Caco-2 (cell line): ENCODE measurements at regions not wholly inside any gene's neighbourhood (a gene's known extent, or its start where the extent isn't known, plus 50 kb on each side); places are given as distances from the start of the nearest gene placed in this dataset.

Experiments
- BruUV-seq: library from RNA; stranded (reverse); fragments of 400-500 nt; replicated peaks from 2 replicates; lab custom pipeline; 2021; lab: Mats Ljungman, UMichigan
- CTCF ChIA-PET: fragments of 300-600 bp; sonication (Branson Sonifier 250); formaldehyde crosslinking; loops from one replicate; lab custom pipeline; 2022; ENCODE audit warnings: antibody characterized with exemption; lab: Charles Lee
- POLR2A ChIA-PET: fragments of 300-600 bp; sonication (Branson Sonifier 250); formaldehyde crosslinking; loops from one replicate; lab custom pipeline; 2022; ENCODE audit warnings: antibody characterized with exemption; lab: Charles Lee
- DNase-seq, 2 experiments: peaks; one replicate each; pipeline versions ENCODE4 v3.0.0 to v3.0.0-alpha.2; 2020 to 2022
- H3K27me3 ChIP-seq: replicated peaks from 2 replicates; pipeline ENCODE4 v1.6.0; 2011; ENCODE audit warnings: low read length; ENCODE audit not compliant: control insufficient read depth, insufficient read depth
- H3K36me3 ChIP-seq: 2 replicates; pipeline ENCODE4 v1.5.1; 2011; ENCODE audit warnings: low read length; ENCODE audit not compliant: control insufficient read depth, insufficient read depth
- H3K4me1 ChIP-seq: fragments of 250-450 bp; sonication (Bioruptor Pico); 2 replicates; pipeline ENCODE4 v1.5.1; 2020; ENCODE audit warnings: mild to moderate bottlenecking
- H3K4me3 ChIP-seq: 2 replicates; pipeline ENCODE4 v1.5.1; 2011; ENCODE audit warnings: low read depth, mild to moderate bottlenecking, control low read depth, low read length
- H3K9me3 ChIP-seq: fragments of 250-450 bp; sonication (Bioruptor Pico); 2 replicates; pipeline ENCODE4 v1.5.1; 2020; ENCODE audit warnings: mild to moderate bottlenecking, moderate library complexity
- H3K27ac Mint-ChIP-seq: one replicate; pipeline ENCODE4 v1.8.0; 2022; ENCODE audit warnings: mixed read lengths; ENCODE audit not compliant: unreplicated experiment
- H3K27me3 Mint-ChIP-seq: one replicate; pipeline ENCODE4 v1.8.0; 2022; ENCODE audit warnings: mixed read lengths; ENCODE audit not compliant: insufficient read depth, unreplicated experiment
- H3K36me3 Mint-ChIP-seq: one replicate; pipeline ENCODE4 v1.8.0; 2022; ENCODE audit warnings: mild to moderate bottlenecking, mixed read lengths; ENCODE audit not compliant: insufficient read depth, unreplicated experiment
- H3K4me1 Mint-ChIP-seq: one replicate; pipeline ENCODE4 v1.8.0; 2022; ENCODE audit warnings: low read depth, mixed read lengths; ENCODE audit not compliant: unreplicated experiment
- H3K4me3 Mint-ChIP-seq: one replicate; pipeline ENCODE4 v1.8.0; 2022; ENCODE audit warnings: mild to moderate bottlenecking, moderate library complexity, mixed read lengths; ENCODE audit not compliant: unreplicated experiment
- H3K9me3 Mint-ChIP-seq: one replicate; pipeline ENCODE4 v1.8.0; 2022; ENCODE audit warnings: mixed read lengths; ENCODE audit not compliant: unreplicated experiment
- intact Hi-C: fragments of 100-400 bp; cut with micrococcal nuclease; formaldehyde crosslinking; loops from one replicate; pipeline ENCODE4 v1.10.0; 2022; ENCODE audit not compliant: unreplicated experiment
- TF ChIP-seq, protein P1 (sequence below), 2 experiments: fragments of 200-600 bp in 1 of 2; IDR thresholded peaks; 1 replicate in 1 of 2; 2 replicates in 1 of 2; pipeline versions ENCODE4 v1.5.1 to v1.8.0; 2011 to 2022; ENCODE audit warnings: antibody characterized with exemption in 1 of 2, control low read depth in 1 of 2, inconsistent platforms in 1 of 2, low read depth in 1 of 2, low read length in 1 of 2, mild to moderate bottlenecking in 1 of 2, moderate library complexity in 1 of 2; ENCODE audit not compliant: insufficient read depth in 1 of 2, severe bottlenecking in 1 of 2, unreplicated experiment in 1 of 2

DNA sequence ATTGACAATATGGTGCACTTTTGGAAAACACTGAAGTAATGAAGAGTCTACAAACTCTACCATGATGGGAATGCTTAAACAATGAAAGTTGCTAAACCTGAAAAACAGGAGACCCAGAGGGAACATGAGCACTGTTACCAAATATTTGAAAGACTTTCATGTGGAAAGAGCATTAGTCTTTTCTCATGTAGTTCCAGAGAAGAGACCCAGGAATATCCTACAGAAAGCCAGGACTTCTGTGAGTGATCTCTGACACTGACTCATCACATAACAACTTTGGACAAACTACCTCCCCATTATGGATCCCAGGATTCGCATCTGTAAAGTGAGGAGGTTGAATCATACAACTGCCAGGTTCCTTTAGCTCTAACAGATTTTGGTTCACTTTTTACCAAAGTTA, 62.2 kb downstream of the FAM181B start:
- CTCF ChIA-PET: no interaction called here
- no peaks in the 10 kb centered on the region for H3K36me3 Mint-ChIP-seq
- Histone ChIP-seq H3K4me1 (no peaks in the 10 kb centered on the region), H3K27me3 (no peaks in the 10 kb centered on the region), H3K36me3 (no peaks in the 10 kb centered on the region), H3K9me3 (no peaks in the 10 kb centered on the region), H3K4me3 (no peak overlapping the region)
- peaks cover 14% of the 10 kb centered on the region for H3K27me3 Mint-ChIP-seq
- POLR2A ChIA-PET: no interaction called here
- no peaks in the 10 kb centered on the region for H3K4me1 Mint-ChIP-seq
- no peak overlapping the region for H3K4me3 Mint-ChIP-seq
- no peak overlapping the region for H3K27ac Mint-ChIP-seq
- no peak for DNase-seq
- no peaks in the 10 kb centered on the region for H3K9me3 Mint-ChIP-seq
- no TSS peak for BruUV-seq
- intact Hi-C loops: no loop called here
- TF ChIP-seq, protein P1, sequence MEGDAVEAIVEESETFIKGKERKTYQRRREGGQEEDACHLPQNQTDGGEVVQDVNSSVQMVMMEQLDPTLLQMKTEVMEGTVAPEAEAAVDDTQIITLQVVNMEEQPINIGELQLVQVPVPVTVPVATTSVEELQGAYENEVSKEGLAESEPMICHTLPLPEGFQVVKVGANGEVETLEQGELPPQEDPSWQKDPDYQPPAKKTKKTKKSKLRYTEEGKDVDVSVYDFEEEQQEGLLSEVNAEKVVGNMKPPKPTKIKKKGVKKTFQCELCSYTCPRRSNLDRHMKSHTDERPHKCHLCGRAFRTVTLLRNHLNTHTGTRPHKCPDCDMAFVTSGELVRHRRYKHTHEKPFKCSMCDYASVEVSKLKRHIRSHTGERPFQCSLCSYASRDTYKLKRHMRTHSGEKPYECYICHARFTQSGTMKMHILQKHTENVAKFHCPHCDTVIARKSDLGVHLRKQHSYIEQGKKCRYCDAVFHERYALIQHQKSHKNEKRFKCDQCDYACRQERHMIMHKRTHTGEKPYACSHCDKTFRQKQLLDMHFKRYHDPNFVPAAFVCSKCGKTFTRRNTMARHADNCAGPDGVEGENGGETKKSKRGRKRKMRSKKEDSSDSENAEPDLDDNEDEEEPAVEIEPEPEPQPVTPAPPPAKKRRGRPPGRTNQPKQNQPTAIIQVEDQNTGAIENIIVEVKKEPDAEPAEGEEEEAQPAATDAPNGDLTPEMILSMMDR (IDR thresholded peaks at IDR 0.05; ENCODE audit: insufficient read depth in 1 of 2, low read depth in 1 of 2, low read length in 1 of 2, severe bottlenecking in 1 of 2, unreplicated experiment in 1 of 2): no peak

DNA sequence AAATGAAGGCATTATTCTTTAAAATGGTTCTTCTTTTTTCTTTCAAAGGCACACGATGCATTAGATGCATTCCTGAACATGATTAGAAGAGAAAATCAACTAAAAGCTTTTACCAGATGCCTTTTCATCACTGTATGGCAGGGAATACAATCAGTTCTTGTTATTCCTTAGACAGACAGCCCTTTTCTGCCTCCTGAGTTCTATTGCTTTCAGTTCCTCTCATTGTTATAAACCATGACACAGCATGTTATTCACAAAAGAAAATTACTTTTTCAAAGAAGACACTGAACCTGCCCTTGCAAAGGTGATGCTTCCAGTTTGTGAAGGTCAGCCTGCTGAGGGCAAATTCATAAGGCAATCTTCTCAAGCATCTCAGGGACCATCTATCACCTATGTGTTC, 70.1 kb downstream of the FAM181B start:
- H3K4me1 Mint-ChIP-seq: no peaks in the 10 kb centered on the region
- H3K9me3 ChIP-seq: no peaks in the 10 kb centered on the region
- no peak for DNase-seq
- H3K27me3 Mint-ChIP-seq: peaks cover 6% of the 10 kb centered on the region
- H3K4me3 Mint-ChIP-seq: no peak overlapping the region
- BruUV-seq: no TSS peak
- TF ChIP-seq, protein P1 (IDR thresholded peaks at IDR 0.05; ENCODE audit: insufficient read depth in 1 of 2, low read depth in 1 of 2, low read length in 1 of 2, severe bottlenecking in 1 of 2, unreplicated experiment in 1 of 2): no peak
- ChIA-PET CTCF (no interaction called here), POLR2A (no interaction called here)
- no peak overlapping the region for H3K4me3 ChIP-seq
- H3K9me3 Mint-ChIP-seq: no peaks in the 10 kb centered on the region
- H3K27me3 ChIP-seq: no peaks in the 10 kb centered on the region
- H3K27ac Mint-ChIP-seq: no peak overlapping the region
- no peaks in the 10 kb centered on the region for H3K36me3 ChIP-seq
- intact Hi-C loops: no loop called here
- H3K4me1 ChIP-seq: no peaks in the 10 kb centered on the region
- no peaks in the 10 kb centered on the region for H3K36me3 Mint-ChIP-seq

DNA sequence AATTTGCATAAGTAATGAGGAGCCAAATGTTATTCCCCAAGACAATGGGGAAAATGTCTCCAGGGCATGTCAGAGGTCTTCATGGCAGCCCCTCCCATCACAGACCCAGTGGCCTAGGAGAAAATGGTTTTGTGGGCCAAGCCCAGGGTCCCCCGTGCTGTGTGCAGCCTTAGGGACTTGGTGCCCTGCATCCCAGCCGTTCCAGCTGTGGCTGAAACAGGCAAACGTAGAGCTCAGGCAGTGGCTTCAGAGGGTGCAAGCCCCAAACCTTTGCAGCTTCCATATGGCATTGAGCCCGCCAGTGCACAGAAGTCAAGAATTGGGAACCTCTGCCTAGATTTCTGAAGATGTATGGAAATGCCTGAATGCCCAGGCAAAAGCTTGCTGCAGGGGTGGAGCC, 79.9 kb downstream of the FAM181B start:
- CTCF ChIA-PET: no interaction called here
- H3K27ac Mint-ChIP-seq: no peak overlapping the region
- H3K36me3 ChIP-seq: no peaks in the 10 kb centered on the region
- no peak overlapping the region for H3K4me3 ChIP-seq
- TF ChIP-seq, protein P1 (IDR thresholded peaks at IDR 0.05; ENCODE audit: insufficient read depth in 1 of 2, low read depth in 1 of 2, low read length in 1 of 2, severe bottlenecking in 1 of 2, unreplicated experiment in 1 of 2): no peak
- H3K4me1 Mint-ChIP-seq: no peaks in the 10 kb centered on the region
- intact Hi-C loops: no loop called here
- no peaks in the 10 kb centered on the region for H3K27me3 ChIP-seq
- H3K27me3 Mint-ChIP-seq: peaks cover 8% of the 10 kb centered on the region
- no TSS peak for BruUV-seq
- no peak overlapping the region for H3K4me3 Mint-ChIP-seq
- no peaks in the 10 kb centered on the region for H3K36me3 Mint-ChIP-seq
- H3K9me3 Mint-ChIP-seq: no peaks in the 10 kb centered on the region
- DNase-seq: no peak
- POLR2A ChIA-PET: no interaction called here
- no peaks in the 10 kb centered on the region for H3K9me3 ChIP-seq
- H3K4me1 ChIP-seq: no peaks in the 10 kb centered on the region
